ENCODE measurements at regions not wholly inside any gene's neighbourhood (a gene's known extent, or its start where the extent isn't known, plus 50 kb on each side); places are given as distances from the start of the nearest gene placed in this dataset.
"Not testable (repeated sequence)": the region's sequence is repeated elsewhere in the genome, so short reads cannot be mapped to it uniquely, and the experiment has no call there.

- not testable (repeated sequence) for H3K36me3 Mint-ChIP-seq (ENCODE audit: low read depth); H3K4me1 Mint-ChIP-seq (ENCODE audit: low read depth); H3K4me3 Mint-ChIP-seq; H3K27me3 Mint-ChIP-seq (ENCODE audit: low read depth); DNase-seq (ENCODE audit: low spot score); H3K27ac Mint-ChIP-seq; H3K9me3 Mint-ChIP-seq
These were observed 106.8 kb downstream of the TNFRSF13B start for GRCh38 chr17:16865077-16865613.

- not testable (repeated sequence) for H3K27me3 Mint-ChIP-seq (ENCODE audit: low read depth); H3K4me1 Mint-ChIP-seq (ENCODE audit: low read depth); H3K9me3 Mint-ChIP-seq; H3K4me3 Mint-ChIP-seq; H3K27ac Mint-ChIP-seq; DNase-seq (ENCODE audit: low spot score); H3K36me3 Mint-ChIP-seq (ENCODE audit: low read depth)
These were observed 107.3 kb downstream of the TNFRSF13B start for GRCh38 chr17:16864462-16865076.

- H3K36me3 Mint-ChIP-seq (ENCODE audit: low read depth); H3K4me3 Mint-ChIP-seq; H3K27me3 Mint-ChIP-seq (ENCODE audit: low read depth); H3K9me3 Mint-ChIP-seq; H3K4me1 Mint-ChIP-seq (ENCODE audit: low read depth); H3K27ac Mint-ChIP-seq; DNase-seq (ENCODE audit: low spot score): not testable (repeated sequence)
These were observed 110.8 kb downstream of the TNFRSF13B start for GRCh38 chr17:16861152-16861551.

DNA sequence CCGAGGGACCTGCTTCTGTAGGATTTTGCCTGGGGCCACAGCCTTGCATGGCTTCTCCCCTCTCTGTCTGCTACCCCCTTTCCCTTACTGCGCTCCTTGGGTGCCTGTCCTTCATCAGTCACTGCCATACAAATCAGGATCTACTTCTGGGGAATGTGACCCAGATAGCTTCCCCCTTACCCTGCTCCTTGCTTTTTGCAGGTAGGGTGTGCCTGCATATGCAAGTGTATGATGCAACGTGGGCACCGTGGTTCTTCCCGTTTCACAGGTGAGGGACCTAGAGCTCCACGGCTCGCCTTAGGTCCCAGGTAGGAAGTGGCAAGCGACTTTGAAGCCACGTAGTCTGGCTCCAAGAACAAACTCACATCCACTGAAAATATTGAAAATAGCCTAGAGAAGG is 111.5 kb downstream of the TNFRSF13B start:
- not testable (repeated sequence) for DNase-seq (ENCODE audit: low spot score); H3K4me3 Mint-ChIP-seq

GRCh38 chr17:16859515-16859914 is 112.4 kb downstream of the TNFRSF13B start:
- H3K27me3 Mint-ChIP-seq (ENCODE audit: low read depth); H3K9me3 Mint-ChIP-seq; H3K36me3 Mint-ChIP-seq (ENCODE audit: low read depth); H3K4me1 Mint-ChIP-seq (ENCODE audit: low read depth); DNase-seq (ENCODE audit: low spot score); H3K4me3 Mint-ChIP-seq; H3K27ac Mint-ChIP-seq: not testable (repeated sequence)

More for the DNA sequence above, 111.5 kb downstream of the TNFRSF13B start:
- H3K27ac Mint-ChIP-seq; H3K9me3 Mint-ChIP-seq; H3K27me3 Mint-ChIP-seq (ENCODE audit: low read depth); H3K36me3 Mint-ChIP-seq (ENCODE audit: low read depth); H3K4me1 Mint-ChIP-seq (ENCODE audit: low read depth): not testable (repeated sequence)

GRCh38 chr17:16857746-16858145 is 114.2 kb downstream of the TNFRSF13B start:
- not testable (repeated sequence) for H3K4me3 Mint-ChIP-seq; H3K4me1 Mint-ChIP-seq (ENCODE audit: low read depth); H3K36me3 Mint-ChIP-seq (ENCODE audit: low read depth); H3K27ac Mint-ChIP-seq; H3K27me3 Mint-ChIP-seq (ENCODE audit: low read depth); H3K9me3 Mint-ChIP-seq; DNase-seq (ENCODE audit: low spot score)

DNA sequence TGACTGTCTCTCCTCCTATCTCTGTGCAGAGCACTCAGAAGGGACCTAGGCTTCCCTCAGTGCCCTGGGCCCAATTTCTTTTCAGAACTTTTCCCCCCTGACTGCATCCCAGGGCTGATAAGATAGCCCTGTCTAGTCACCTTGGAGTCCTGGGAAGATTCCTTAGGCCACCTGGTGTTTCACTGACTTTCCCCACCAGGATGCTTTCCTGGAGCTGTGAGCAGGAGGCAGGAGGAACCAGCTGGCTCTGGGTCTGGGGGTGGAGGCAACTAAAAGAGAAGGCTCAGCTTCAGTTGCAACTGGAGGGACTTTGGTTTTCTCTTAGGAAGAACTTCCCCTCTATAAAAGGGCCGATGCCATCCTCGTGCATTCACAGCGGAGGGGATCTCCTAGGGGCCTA is 115.1 kb downstream of the TNFRSF13B start:
- H3K27ac Mint-ChIP-seq; H3K36me3 Mint-ChIP-seq (ENCODE audit: low read depth); DNase-seq (ENCODE audit: low spot score); H3K4me1 Mint-ChIP-seq (ENCODE audit: low read depth); H3K9me3 Mint-ChIP-seq; H3K4me3 Mint-ChIP-seq; H3K27me3 Mint-ChIP-seq (ENCODE audit: low read depth): not testable (repeated sequence)

- not testable (repeated sequence) for DNase-seq (ENCODE audit: low spot score); H3K27me3 Mint-ChIP-seq (ENCODE audit: low read depth); H3K4me3 Mint-ChIP-seq; H3K27ac Mint-ChIP-seq; H3K36me3 Mint-ChIP-seq (ENCODE audit: low read depth); H3K4me1 Mint-ChIP-seq (ENCODE audit: low read depth); H3K9me3 Mint-ChIP-seq
These were observed 115.7 kb downstream of the TNFRSF13B start for GRCh38 chr17:16856171-16856570.

DNA sequence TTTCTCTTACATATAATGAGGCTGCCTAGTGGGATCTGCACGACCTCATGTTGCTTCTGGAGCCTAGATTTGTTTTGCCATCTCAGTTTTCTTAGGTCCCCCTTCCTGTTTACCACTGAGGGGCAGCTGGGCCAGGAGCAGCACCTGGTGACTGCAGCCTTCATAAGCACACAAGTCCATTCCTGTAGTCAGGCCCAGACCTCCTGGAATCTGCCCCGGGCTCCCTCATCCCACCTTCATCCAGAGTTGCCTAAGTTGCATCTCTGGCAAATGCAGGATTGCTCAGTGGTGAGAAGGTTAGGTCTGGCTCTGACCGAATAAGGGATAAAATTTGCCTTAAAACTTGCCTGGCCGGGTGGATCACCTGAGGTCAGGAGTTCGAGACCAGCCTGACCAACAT is 117.3 kb downstream of the TNFRSF13B start:
- H3K36me3 Mint-ChIP-seq (ENCODE audit: low read depth); H3K27me3 Mint-ChIP-seq (ENCODE audit: low read depth); DNase-seq (ENCODE audit: low spot score); H3K27ac Mint-ChIP-seq; H3K4me3 Mint-ChIP-seq; H3K9me3 Mint-ChIP-seq; H3K4me1 Mint-ChIP-seq (ENCODE audit: low read depth): not testable (repeated sequence)

- Mint-ChIP-seq H3K4me3 (no peak overlapping the region), H3K36me3 (ENCODE audit: low read depth) (no peaks in the 10 kb centered on the region), H3K9me3 (no peaks in the 10 kb centered on the region), H3K27ac (no peak overlapping the region), H3K4me1 (ENCODE audit: low read depth) (no peaks in the 10 kb centered on the region), H3K27me3 (ENCODE audit: low read depth) (no peaks in the 10 kb centered on the region)
- no peak for DNase-seq (ENCODE audit: low spot score)
These were observed 118.1 kb downstream of the TNFRSF13B start for GRCh38 chr17:16853661-16854320.

- not testable (repeated sequence) for H3K27ac Mint-ChIP-seq; H3K4me1 Mint-ChIP-seq (ENCODE audit: low read depth); H3K9me3 Mint-ChIP-seq; DNase-seq (ENCODE audit: low spot score); H3K36me3 Mint-ChIP-seq (ENCODE audit: low read depth); H3K27me3 Mint-ChIP-seq (ENCODE audit: low read depth); H3K4me3 Mint-ChIP-seq
These were observed 122.1 kb downstream of the TNFRSF13B start for GRCh38 chr17:16849861-16850260.

DNA sequence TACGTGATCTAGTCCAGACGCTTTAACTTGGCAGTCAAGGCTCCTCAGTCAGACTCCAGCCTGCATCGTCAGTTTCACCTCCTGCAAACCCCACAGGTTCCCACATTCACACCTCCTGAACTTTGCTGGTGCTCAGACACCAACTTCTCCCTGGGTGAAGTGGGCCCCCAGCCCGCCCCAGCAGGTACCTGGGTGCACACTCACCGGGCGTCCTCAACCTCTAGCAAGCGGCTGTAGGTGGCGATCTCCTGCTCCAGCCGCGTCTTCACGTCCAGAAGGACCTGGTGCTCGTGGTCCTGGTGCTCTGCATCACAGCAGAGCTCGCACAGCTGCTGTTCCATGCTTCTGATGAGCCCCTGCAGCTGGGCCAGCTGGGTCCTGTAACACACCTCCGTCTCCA is 122.9 kb downstream of the TNFRSF13B start:
- DNase-seq (ENCODE audit: low spot score); H3K9me3 Mint-ChIP-seq; H3K4me1 Mint-ChIP-seq (ENCODE audit: low read depth); H3K27ac Mint-ChIP-seq; H3K4me3 Mint-ChIP-seq; H3K27me3 Mint-ChIP-seq (ENCODE audit: low read depth); H3K36me3 Mint-ChIP-seq (ENCODE audit: low read depth): not testable (repeated sequence)

DNA sequence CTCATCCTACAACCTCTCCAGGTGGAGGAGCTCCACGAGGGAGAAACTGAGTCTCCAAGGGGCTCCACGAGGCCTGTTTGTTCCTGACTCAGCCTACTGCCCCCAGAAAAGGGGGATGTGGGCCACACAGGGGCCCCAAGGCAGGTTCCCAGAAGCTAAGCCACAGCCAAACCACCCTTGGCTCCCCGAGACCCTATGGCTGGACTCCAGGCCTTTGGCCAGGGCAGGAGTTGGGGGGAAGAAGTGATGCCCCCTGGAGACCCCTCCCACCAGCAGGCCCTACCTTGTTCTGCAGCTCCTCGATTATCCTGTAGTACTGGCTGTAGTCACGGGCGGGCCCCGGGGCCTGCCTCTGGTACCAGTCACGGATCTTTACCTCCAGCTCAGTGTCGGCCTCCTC is 126.8 kb downstream of the TNFRSF13B start:
- not testable (repeated sequence) for H3K36me3 Mint-ChIP-seq (ENCODE audit: low read depth); H3K27ac Mint-ChIP-seq; H3K9me3 Mint-ChIP-seq; DNase-seq (ENCODE audit: low spot score); H3K4me3 Mint-ChIP-seq; H3K27me3 Mint-ChIP-seq (ENCODE audit: low read depth); H3K4me1 Mint-ChIP-seq (ENCODE audit: low read depth)

GRCh38 chr17:16844669-16845068 is 127.2 kb downstream of the TNFRSF13B start:
- DNase-seq (ENCODE audit: low spot score) = not testable (repeated sequence)

GRCh38 chr17:16843511-16843910 is 128.4 kb downstream of the TNFRSF13B start:
- H3K27me3 Mint-ChIP-seq (ENCODE audit: low read depth); H3K9me3 Mint-ChIP-seq; DNase-seq (ENCODE audit: low spot score); H3K4me1 Mint-ChIP-seq (ENCODE audit: low read depth); H3K27ac Mint-ChIP-seq; H3K4me3 Mint-ChIP-seq; H3K36me3 Mint-ChIP-seq (ENCODE audit: low read depth): not testable (repeated sequence)

More at GRCh38 chr17:16844669-16845068, 127.2 kb downstream of the TNFRSF13B start:
- H3K36me3 Mint-ChIP-seq (ENCODE audit: low read depth); H3K9me3 Mint-ChIP-seq; H3K4me1 Mint-ChIP-seq (ENCODE audit: low read depth); H3K27ac Mint-ChIP-seq; H3K4me3 Mint-ChIP-seq; H3K27me3 Mint-ChIP-seq (ENCODE audit: low read depth): not testable (repeated sequence)
